Gastroesophageal sphincter (tissue), 4 donors: ENCODE measurements at regions not wholly inside any gene's neighbourhood (a gene's known extent, or its start where the extent isn't known, plus 50 kb on each side); places are given as distances from the start of the nearest gene placed in this dataset.

Experiments used
- ATAC-seq: fragments of 150-250 bp; one replicate; pipeline ENCODE4 v1.9.1; 2016; ENCODE audit warnings: mild to moderate bottlenecking, moderate library complexity
- H3K27ac ChIP-seq, 4 donors: fragments of 200-600 bp; sonication (generic) in 3 of 4; 1 replicate in 3 of 4; 2 replicates in 1 of 4; pipeline ENCODE4 v1.5.1; 2016 to 2019
- H3K27me3 ChIP-seq: fragments of 200-600 bp; sonication (generic); one replicate; pipeline ENCODE4 v1.5.1; 2019
- H3K36me3 ChIP-seq, 2 donors: fragments of 200-600 bp; sonication (generic); one replicate each; pipeline ENCODE4 v1.5.1; 2019; ENCODE audit warnings: control low read depth in 1 of 2
- H3K4me1 ChIP-seq, 3 donors: fragments of 200-600 bp; sonication (generic); 1 replicate in 2 of 3; 2 replicates in 1 of 3; pipeline ENCODE4 v1.5.1; 2016 to 2019; ENCODE audit warnings: control low read depth in 2 of 3
- H3K4me3 ChIP-seq, 2 donors: fragments of 200-600 bp; sonication (generic); one replicate each; pipeline ENCODE4 v1.5.1; 2019; ENCODE audit warnings: mild to moderate bottlenecking in 1 of 2, moderate library complexity in 1 of 2
- H3K9me3 ChIP-seq, 3 donors: fragments of 200-600 bp; sonication (generic); one replicate each; pipeline ENCODE4 v1.5.1; 2017 to 2019; ENCODE audit warnings: control low read depth in 2 of 3
- EP300 ChIP-seq: sonication (generic); formaldehyde crosslinking; IDR thresholded peaks from one replicate; pipeline ENCODE4 v1.6.1; 2017; ENCODE audit warnings: antibody characterized with exemption, mild to moderate bottlenecking
- POLR2A ChIP-seq, 2 donors: fragments of 450-650 bp; IDR thresholded peaks; one replicate each; pipeline ENCODE4 v1.6.1; 2017; ENCODE audit warnings: antibody characterized with exemption in 2 of 2, mild to moderate bottlenecking in 2 of 2, moderate library complexity in 1 of 2
- POLR2AphosphoS5 ChIP-seq: sonication (generic); formaldehyde crosslinking; IDR thresholded peaks from one replicate; pipeline ENCODE4 v1.6.1; 2017; ENCODE audit warnings: antibody characterized with exemption
- WGBS, 2 donors: methylation state at CpG; one replicate each; pipeline ENCODE4 v1.1.5; 2018; ENCODE audit warnings: low coverage in 1 of 2; 5-methylcytosine and 5-hydroxymethylcytosine counted together
- TF ChIP-seq, protein P1 (sequence below), 4 experiments: fragments of 200-600 bp in 2 of 4; fragments of 450-650 bp in 2 of 4; sonication (generic) in 1 of 4; IDR thresholded peaks; one replicate each; pipeline ENCODE4 v1.5.1; 2017 to 2019; ENCODE audit warnings: antibody characterized with exemption in 4 of 4, mild to moderate bottlenecking in 2 of 4, moderate library complexity in 2 of 4

- Histone ChIP-seq H3K4me3 (no peak overlapping the region), H3K4me1 (no peaks in the 10 kb centered on the region), H3K27me3 (no peaks in the 10 kb centered on the region), H3K27ac (no peak overlapping the region), H3K9me3 (no peaks in the 10 kb centered on the region), H3K36me3 (no peaks in the 10 kb centered on the region)
- no peak for ATAC-seq
- TF ChIP-seq POLR2AphosphoS5 (no peak), EP300 (no peak), POLR2A (IDR thresholded peaks at IDR 0.05) (no peak)
- TF ChIP-seq, protein P1, sequence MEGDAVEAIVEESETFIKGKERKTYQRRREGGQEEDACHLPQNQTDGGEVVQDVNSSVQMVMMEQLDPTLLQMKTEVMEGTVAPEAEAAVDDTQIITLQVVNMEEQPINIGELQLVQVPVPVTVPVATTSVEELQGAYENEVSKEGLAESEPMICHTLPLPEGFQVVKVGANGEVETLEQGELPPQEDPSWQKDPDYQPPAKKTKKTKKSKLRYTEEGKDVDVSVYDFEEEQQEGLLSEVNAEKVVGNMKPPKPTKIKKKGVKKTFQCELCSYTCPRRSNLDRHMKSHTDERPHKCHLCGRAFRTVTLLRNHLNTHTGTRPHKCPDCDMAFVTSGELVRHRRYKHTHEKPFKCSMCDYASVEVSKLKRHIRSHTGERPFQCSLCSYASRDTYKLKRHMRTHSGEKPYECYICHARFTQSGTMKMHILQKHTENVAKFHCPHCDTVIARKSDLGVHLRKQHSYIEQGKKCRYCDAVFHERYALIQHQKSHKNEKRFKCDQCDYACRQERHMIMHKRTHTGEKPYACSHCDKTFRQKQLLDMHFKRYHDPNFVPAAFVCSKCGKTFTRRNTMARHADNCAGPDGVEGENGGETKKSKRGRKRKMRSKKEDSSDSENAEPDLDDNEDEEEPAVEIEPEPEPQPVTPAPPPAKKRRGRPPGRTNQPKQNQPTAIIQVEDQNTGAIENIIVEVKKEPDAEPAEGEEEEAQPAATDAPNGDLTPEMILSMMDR (IDR thresholded peaks at IDR 0.05) = no peak
- WGBS, 2 donors = 36 to 56% methylated on average over 2 of the region's 2 CpGs
Observed at GRCh38 chrX:7789200-7789599, 53.8 kb upstream of the VCX start.

- Histone ChIP-seq H3K36me3 (no peaks in the 10 kb centered on the region), H3K27me3 (no peaks in the 10 kb centered on the region), H3K4me1 (no peaks in the 10 kb centered on the region), H3K9me3 (no peaks in the 10 kb centered on the region), H3K4me3 (no peak overlapping the region), H3K27ac (no peak overlapping the region)
- 29 to 50% methylated on average over 1 of the region's 1 CpG for WGBS, 2 donors
- no peak for TF ChIP-seq POLR2AphosphoS5
- TF ChIP-seq, protein P1 (IDR thresholded peaks at IDR 0.05) = no peak
- no peak for TF ChIP-seq POLR2A (IDR thresholded peaks at IDR 0.05)
- no peak for TF ChIP-seq EP300
- no peak for ATAC-seq
Observed at GRCh38 chrX:7788334-7788733, 54.6 kb upstream of the VCX start.

DNA sequence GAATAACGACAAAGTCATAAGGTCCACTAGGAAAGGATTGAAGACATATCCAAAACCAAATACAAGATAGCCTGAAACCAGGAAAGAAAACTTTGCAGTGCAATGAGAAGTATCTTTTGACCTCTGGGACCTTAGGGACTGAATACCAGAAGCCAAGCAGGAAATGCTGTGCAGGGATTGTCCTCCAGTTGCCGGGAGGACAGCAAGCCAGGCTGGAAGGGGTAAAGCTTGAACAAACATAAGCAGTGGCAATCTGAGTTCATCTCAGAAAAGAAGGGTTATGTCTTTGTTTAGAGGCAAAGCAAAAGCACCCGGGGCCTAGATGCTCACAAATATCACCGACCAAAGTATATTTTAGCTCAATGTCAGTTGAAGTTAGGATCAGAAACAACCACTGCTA lies 55.3 kb upstream of the VCX start:
- H3K27ac ChIP-seq = no peak overlapping the region
- no peaks in the 10 kb centered on the region for H3K27me3 ChIP-seq
- no peaks in the 10 kb centered on the region for H3K36me3 ChIP-seq
- WGBS, 2 donors = 22 to 53% methylated on average over 4 of the region's 4 CpGs
- TF ChIP-seq, protein P1 (IDR thresholded peaks at IDR 0.05) = no peak
- TF ChIP-seq EP300 (no peak), POLR2AphosphoS5 (no peak), POLR2A (IDR thresholded peaks at IDR 0.05) (no peak)
- H3K9me3 ChIP-seq = no peaks in the 10 kb centered on the region
- no peak for ATAC-seq
- no peaks in the 10 kb centered on the region for H3K4me1 ChIP-seq
- H3K4me3 ChIP-seq = no peak overlapping the region

GRCh38 chrX:7784580-7784979 lies 58.4 kb upstream of the VCX start:
- WGBS, 2 donors = 100% methylated on average over 1 of the region's 1 CpG
- TF ChIP-seq, protein P1 (IDR thresholded peaks at IDR 0.05) = no peak
- no peak for TF ChIP-seq EP300
- no peak for TF ChIP-seq POLR2AphosphoS5
- TF ChIP-seq POLR2A (IDR thresholded peaks at IDR 0.05) = no peak
- no peaks in the 10 kb centered on the region for H3K36me3 ChIP-seq
- no peak for ATAC-seq
- no peaks in the 10 kb centered on the region for H3K9me3 ChIP-seq
- no peaks in the 10 kb centered on the region for H3K27me3 ChIP-seq
- H3K4me3 ChIP-seq = no peak overlapping the region
- H3K27ac ChIP-seq = no peak overlapping the region
- no peaks in the 10 kb centered on the region for H3K4me1 ChIP-seq

DNA sequence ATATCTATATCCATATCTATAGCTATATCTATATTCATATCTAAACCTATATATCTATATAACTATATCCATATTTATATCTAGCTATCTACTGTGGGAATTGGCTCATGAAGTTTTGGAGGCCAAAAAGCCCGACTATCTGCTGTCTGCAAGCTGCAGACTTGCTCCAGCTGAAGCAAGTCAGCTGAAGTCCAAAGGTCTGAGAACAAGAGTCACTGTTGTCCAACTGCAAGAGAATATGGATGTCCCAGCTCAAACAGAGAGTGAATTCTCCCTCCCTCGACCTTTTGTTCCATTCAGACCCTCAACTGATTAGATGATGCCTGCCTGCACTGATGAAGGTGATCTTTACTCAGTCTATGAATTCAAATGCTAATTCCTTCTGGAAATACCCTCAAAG lies 63.3 kb upstream of the VCX start:
- no peaks in the 10 kb centered on the region for H3K36me3 ChIP-seq
- ATAC-seq = no peak
- no peaks in the 10 kb centered on the region for H3K27me3 ChIP-seq
- WGBS, 2 donors = 65% methylated on average over 2 of the region's 2 CpGs; no CpG with 5 or more reads in 1 of the 2 donors
- H3K4me1 ChIP-seq = no peaks in the 10 kb centered on the region
- no peak for TF ChIP-seq EP300
- TF ChIP-seq POLR2A (IDR thresholded peaks at IDR 0.05) = no peak
- no peak for TF ChIP-seq POLR2AphosphoS5
- TF ChIP-seq, protein P1 (IDR thresholded peaks at IDR 0.05) = no peak
- no peaks in the 10 kb centered on the region for H3K9me3 ChIP-seq
- no peak overlapping the region for H3K27ac ChIP-seq
- H3K4me3 ChIP-seq = no peak overlapping the region
